Astrocyte (in vitro differentiated cells and primary cell): ENCODE measurements at regions not wholly inside any gene's neighbourhood (a gene's known extent, or its start where the extent isn't known, plus 50 kb on each side); places are given as distances from the start of the nearest gene placed in this dataset.

Source experiments
- DNase-seq: peaks from one replicate; pipeline ENCODE4 v3.0.0-alpha.2; 2010; ENCODE audit warnings: low read depth
- FAIRE-seq: peaks from 2 replicates; lab custom pipeline; 2011; peaks lifted over from hg19 to GRCh38; lab: Jason Lieb, UNC
- H2AFZ ChIP-seq: 2 replicates; pipeline ENCODE4 v1.6.0; 2012; ENCODE audit warnings: low read depth, low read length, inconsistent platforms
- H3K27ac ChIP-seq: 2 replicates; pipeline ENCODE4 v1.5.1; 2011; ENCODE audit warnings: low read depth, low read length, inconsistent platforms
- H3K27me3 ChIP-seq: 2 replicates; pipeline ENCODE4 v1.6.0; 2011; ENCODE audit warnings: low read length, inconsistent platforms; ENCODE audit not compliant: insufficient read depth
- H3K36me3 ChIP-seq: 2 replicates; pipeline ENCODE4 v1.5.1; 2011; ENCODE audit warnings: low read length, inconsistent platforms; ENCODE audit not compliant: insufficient read depth
- H3K4me1 ChIP-seq: 2 replicates; pipeline ENCODE4 v1.5.1; 2011; ENCODE audit warnings: low read length, inconsistent platforms; ENCODE audit not compliant: insufficient read depth
- H3K4me2 ChIP-seq: 2 replicates; pipeline ENCODE4 v1.6.0; 2012; ENCODE audit warnings: low read length, inconsistent platforms
- H3K4me3 ChIP-seq: 2 replicates; pipeline ENCODE4 v1.5.1; 2011; ENCODE audit warnings: low read depth, mild to moderate bottlenecking, low read length, inconsistent platforms; ENCODE audit not compliant: insufficient read depth
- H3K79me2 ChIP-seq: 2 replicates; pipeline ENCODE4 v1.6.0; 2012; ENCODE audit warnings: mild to moderate bottlenecking, low read length, inconsistent platforms; ENCODE audit not compliant: insufficient read depth
- H3K9ac ChIP-seq: 2 replicates; pipeline ENCODE4 v1.6.0; 2012; ENCODE audit warnings: mild to moderate bottlenecking, low read length, inconsistent platforms
- H3K9me3 ChIP-seq: 2 replicates; pipeline ENCODE4 v1.5.1; 2012; ENCODE audit warnings: low read depth, mild to moderate bottlenecking, low read length, inconsistent platforms; ENCODE audit not compliant: insufficient read depth
- H4K20me1 ChIP-seq: 2 replicates; pipeline ENCODE4 v1.6.0; 2012; ENCODE audit warnings: low read length, inconsistent platforms; ENCODE audit not compliant: insufficient read depth
- H3K27ac Mint-ChIP-seq: one replicate; pipeline ENCODE4 v1.8.0; 2021; ENCODE audit warnings: mild to moderate bottlenecking, mixed read lengths; ENCODE audit not compliant: unreplicated experiment
- H3K27me3 Mint-ChIP-seq: one replicate; pipeline ENCODE4 v1.8.0; 2021; ENCODE audit warnings: low read depth, mixed read lengths; ENCODE audit not compliant: unreplicated experiment
- H3K36me3 Mint-ChIP-seq: one replicate; pipeline ENCODE4 v1.8.0; 2021; ENCODE audit warnings: low read depth, mixed read lengths; ENCODE audit not compliant: unreplicated experiment
- H3K4me1 Mint-ChIP-seq: one replicate; pipeline ENCODE4 v1.8.0; 2021; ENCODE audit warnings: low read depth, mixed read lengths; ENCODE audit not compliant: unreplicated experiment
- H3K4me3 Mint-ChIP-seq: one replicate; pipeline ENCODE4 v1.8.0; 2021; ENCODE audit warnings: mild to moderate bottlenecking, moderate library complexity, mixed read lengths; ENCODE audit not compliant: unreplicated experiment
- H3K9me3 Mint-ChIP-seq: one replicate; pipeline ENCODE4 v1.8.0; 2021; ENCODE audit warnings: mild to moderate bottlenecking, mixed read lengths; ENCODE audit not compliant: unreplicated experiment
- EZH2 ChIP-seq: IDR thresholded peaks from 2 replicates; pipeline ENCODE4 v1.6.1; 2012; ENCODE audit warnings: mild to moderate bottlenecking, low read length, inconsistent platforms; ENCODE audit not compliant: insufficient read depth
- TF ChIP-seq, protein P1 (sequence below): IDR thresholded peaks from 2 replicates; pipeline ENCODE4 v1.5.1; 2011; ENCODE audit warnings: low read depth, mild to moderate bottlenecking, inconsistent platforms, low read length, moderate library complexity; ENCODE audit not compliant: insufficient read depth

DNA sequence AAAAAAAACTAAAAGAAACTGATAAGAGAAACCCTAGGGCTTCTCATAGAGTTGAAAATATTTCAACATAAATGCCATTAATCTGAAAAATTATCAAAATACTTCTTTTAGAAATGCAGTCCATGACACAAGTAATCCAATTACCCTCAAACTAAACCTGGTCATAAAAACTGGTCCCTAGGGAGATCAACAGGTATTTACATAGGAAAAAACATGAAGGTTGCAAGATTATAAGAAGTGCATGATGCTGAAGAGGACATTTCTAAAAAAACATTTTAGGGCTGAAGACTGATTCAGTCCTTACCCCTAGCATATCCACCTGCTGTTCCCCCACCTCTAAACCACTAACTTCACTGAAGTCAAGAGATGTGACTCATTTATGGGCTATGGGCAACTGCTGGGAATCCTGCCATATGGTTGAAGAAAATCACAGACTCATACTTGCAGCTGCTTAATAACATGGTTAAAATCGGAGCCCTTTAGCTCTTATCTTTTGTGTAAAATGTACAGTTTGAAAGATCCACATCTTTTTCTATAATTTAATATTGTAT, 131.0 kb upstream of the RUNX1 start:
- no peak overlapping the region for H3K4me3 ChIP-seq
- Mint-ChIP-seq H3K27me3 (no peaks in the 10 kb centered on the region), H3K4me3 (no peak overlapping the region), H3K27ac (no peak overlapping the region), H3K36me3 (no peaks in the 10 kb centered on the region), H3K9me3 (peaks cover 8% of the 10 kb centered on the region), H3K4me1 (peaks cover 23% of the 10 kb centered on the region)
- no peak overlapping the region for H3K4me2 ChIP-seq
- no peaks in the 10 kb centered on the region for H3K4me1 ChIP-seq
- no peak for TF ChIP-seq EZH2
- TF ChIP-seq, protein P1, sequence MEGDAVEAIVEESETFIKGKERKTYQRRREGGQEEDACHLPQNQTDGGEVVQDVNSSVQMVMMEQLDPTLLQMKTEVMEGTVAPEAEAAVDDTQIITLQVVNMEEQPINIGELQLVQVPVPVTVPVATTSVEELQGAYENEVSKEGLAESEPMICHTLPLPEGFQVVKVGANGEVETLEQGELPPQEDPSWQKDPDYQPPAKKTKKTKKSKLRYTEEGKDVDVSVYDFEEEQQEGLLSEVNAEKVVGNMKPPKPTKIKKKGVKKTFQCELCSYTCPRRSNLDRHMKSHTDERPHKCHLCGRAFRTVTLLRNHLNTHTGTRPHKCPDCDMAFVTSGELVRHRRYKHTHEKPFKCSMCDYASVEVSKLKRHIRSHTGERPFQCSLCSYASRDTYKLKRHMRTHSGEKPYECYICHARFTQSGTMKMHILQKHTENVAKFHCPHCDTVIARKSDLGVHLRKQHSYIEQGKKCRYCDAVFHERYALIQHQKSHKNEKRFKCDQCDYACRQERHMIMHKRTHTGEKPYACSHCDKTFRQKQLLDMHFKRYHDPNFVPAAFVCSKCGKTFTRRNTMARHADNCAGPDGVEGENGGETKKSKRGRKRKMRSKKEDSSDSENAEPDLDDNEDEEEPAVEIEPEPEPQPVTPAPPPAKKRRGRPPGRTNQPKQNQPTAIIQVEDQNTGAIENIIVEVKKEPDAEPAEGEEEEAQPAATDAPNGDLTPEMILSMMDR: no peak
- no peak overlapping the region for H3K27ac ChIP-seq
- DNase-seq (peak; percentile 95), FAIRE-seq (no peak)
- no peaks in the 10 kb centered on the region for H3K27me3 ChIP-seq
- no peak overlapping the region for H2AFZ ChIP-seq
- no peaks in the 10 kb centered on the region for H4K20me1 ChIP-seq
- peaks cover 1% of the 10 kb centered on the region for H3K9me3 ChIP-seq
- H3K9ac ChIP-seq: no peak overlapping the region
- H3K36me3 ChIP-seq: no peaks in the 10 kb centered on the region
- no peaks in the 10 kb centered on the region for H3K79me2 ChIP-seq

DNA sequence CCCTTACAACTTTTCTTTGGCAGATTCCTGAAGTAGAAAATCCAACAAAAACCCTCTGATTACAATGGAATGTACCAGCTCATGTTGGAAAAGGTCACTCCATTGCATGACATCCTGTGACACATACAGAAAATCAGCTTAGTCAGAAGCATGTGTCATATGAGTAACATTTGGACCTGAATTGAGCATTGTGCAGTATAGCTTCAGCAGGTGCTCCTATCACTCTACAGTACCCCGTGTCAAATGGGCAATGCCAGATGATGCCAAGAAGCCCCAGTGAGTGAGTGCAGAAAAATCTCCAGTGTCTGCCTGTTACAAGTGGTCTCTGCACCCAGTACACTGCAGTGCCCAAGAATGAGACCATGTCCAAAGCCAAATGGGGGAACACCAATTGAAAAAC, 129.7 kb upstream of the RUNX1 start:
- TF ChIP-seq, protein P1: no peak
- no peak for TF ChIP-seq EZH2
- H3K27ac ChIP-seq: peak overlapping the region; percentile 29
- Mint-ChIP-seq H3K36me3 (no peaks in the 10 kb centered on the region), H3K4me3 (no peak overlapping the region), H3K4me1 (peaks cover 23% of the 10 kb centered on the region), H3K27ac (peak overlapping the region; percentile 37), H3K9me3 (peaks cover 4% of the 10 kb centered on the region), H3K27me3 (no peaks in the 10 kb centered on the region)
- no peaks in the 10 kb centered on the region for H3K27me3 ChIP-seq
- DNase-seq (peak; percentile 56), FAIRE-seq (no peak)
- H2AFZ ChIP-seq: no peak overlapping the region
- no peaks in the 10 kb centered on the region for H4K20me1 ChIP-seq
- no peaks in the 10 kb centered on the region for H3K36me3 ChIP-seq
- no peaks in the 10 kb centered on the region for H3K4me1 ChIP-seq
- no peak overlapping the region for H3K4me3 ChIP-seq
- no peak overlapping the region for H3K4me2 ChIP-seq
- H3K9me3 ChIP-seq: peaks cover 3% of the 10 kb centered on the region
- no peaks in the 10 kb centered on the region for H3K79me2 ChIP-seq
- H3K9ac ChIP-seq: no peak overlapping the region

DNA sequence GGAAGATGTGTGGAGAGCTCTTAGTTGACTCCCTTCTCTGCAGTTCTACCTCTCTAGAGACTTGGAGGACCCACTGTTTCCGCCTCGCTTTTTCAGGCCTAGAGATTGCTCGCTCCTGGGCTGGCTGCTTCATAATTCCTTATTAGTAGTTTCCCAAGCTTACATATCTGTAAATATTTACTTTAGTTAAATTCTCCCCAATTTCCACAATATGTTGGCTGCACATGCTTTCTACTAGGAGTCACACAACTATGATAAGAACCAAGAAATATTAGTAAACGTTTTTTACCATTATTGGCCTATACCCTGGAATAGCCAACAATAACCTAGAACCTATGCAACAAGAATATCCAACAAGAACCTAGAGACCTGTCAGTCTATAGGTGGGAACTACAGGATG, 129.0 kb upstream of the RUNX1 start:
- Histone ChIP-seq H3K9ac (no peak overlapping the region), H3K9me3 (peaks cover 3% of the 10 kb centered on the region), H3K36me3 (no peaks in the 10 kb centered on the region), H3K27me3 (no peaks in the 10 kb centered on the region), H2AFZ (no peak overlapping the region), H3K4me3 (no peak overlapping the region), H3K4me1 (no peaks in the 10 kb centered on the region), H3K4me2 (no peak overlapping the region), H3K27ac (peak overlapping the region; percentile 29), H4K20me1 (no peaks in the 10 kb centered on the region), H3K79me2 (no peaks in the 10 kb centered on the region)
- TF ChIP-seq EZH2: no peak
- TF ChIP-seq, protein P1: no peak
- no peaks in the 10 kb centered on the region for H3K36me3 Mint-ChIP-seq
- no peak overlapping the region for H3K27ac Mint-ChIP-seq
- H3K9me3 Mint-ChIP-seq: no peaks in the 10 kb centered on the region
- FAIRE-seq (no peak), DNase-seq (no peak)
- H3K4me3 Mint-ChIP-seq: no peak overlapping the region
- no peaks in the 10 kb centered on the region for H3K27me3 Mint-ChIP-seq
- H3K4me1 Mint-ChIP-seq: peaks cover 23% of the 10 kb centered on the region
